Duodenal mucosa (tissue), 2 donors: ENCODE measurements at regions not wholly inside any gene's neighbourhood (a gene's known extent, or its start where the extent isn't known, plus 50 kb on each side); places are given as distances from the start of the nearest gene placed in this dataset.

ENCODE experiments used
- H3K27ac ChIP-seq: one replicate; pipeline ENCODE4 v1.7.0; 2013; ENCODE audit warnings: low read depth, low read length
- H3K27me3 ChIP-seq, 2 donors: one replicate each; pipeline ENCODE4 v1.7.0; 2013; ENCODE audit warnings: low read length in 2 of 2, control low read depth in 1 of 2; ENCODE audit not compliant: insufficient read depth in 2 of 2, control insufficient read depth in 1 of 2
- H3K36me3 ChIP-seq, 2 donors: one replicate each; pipeline ENCODE4 v1.7.0; 2013; ENCODE audit warnings: low read length in 2 of 2, control low read depth in 1 of 2; ENCODE audit not compliant: insufficient read depth in 2 of 2, control insufficient read depth in 1 of 2
- H3K4me1 ChIP-seq, 2 donors: one replicate each; pipeline ENCODE4 v1.7.0; 2013; ENCODE audit warnings: low read length in 2 of 2, control low read depth in 1 of 2; ENCODE audit not compliant: insufficient read depth in 2 of 2, control insufficient read depth in 1 of 2
- H3K4me3 ChIP-seq, 2 donors: one replicate each; pipeline ENCODE4 v1.7.0; 2013; ENCODE audit warnings: low read length in 2 of 2, low read depth in 1 of 2
- H3K9ac ChIP-seq, 2 donors: one replicate each; pipeline ENCODE4 v1.7.0; 2013; ENCODE audit warnings: low read length in 2 of 2, low read depth in 1 of 2
- H3K9me3 ChIP-seq, 2 donors: one replicate each; pipeline ENCODE4 v1.7.0; 2013; ENCODE audit warnings: low read length in 2 of 2, control low read depth in 1 of 2; ENCODE audit not compliant: control insufficient read depth in 1 of 2

DNA sequence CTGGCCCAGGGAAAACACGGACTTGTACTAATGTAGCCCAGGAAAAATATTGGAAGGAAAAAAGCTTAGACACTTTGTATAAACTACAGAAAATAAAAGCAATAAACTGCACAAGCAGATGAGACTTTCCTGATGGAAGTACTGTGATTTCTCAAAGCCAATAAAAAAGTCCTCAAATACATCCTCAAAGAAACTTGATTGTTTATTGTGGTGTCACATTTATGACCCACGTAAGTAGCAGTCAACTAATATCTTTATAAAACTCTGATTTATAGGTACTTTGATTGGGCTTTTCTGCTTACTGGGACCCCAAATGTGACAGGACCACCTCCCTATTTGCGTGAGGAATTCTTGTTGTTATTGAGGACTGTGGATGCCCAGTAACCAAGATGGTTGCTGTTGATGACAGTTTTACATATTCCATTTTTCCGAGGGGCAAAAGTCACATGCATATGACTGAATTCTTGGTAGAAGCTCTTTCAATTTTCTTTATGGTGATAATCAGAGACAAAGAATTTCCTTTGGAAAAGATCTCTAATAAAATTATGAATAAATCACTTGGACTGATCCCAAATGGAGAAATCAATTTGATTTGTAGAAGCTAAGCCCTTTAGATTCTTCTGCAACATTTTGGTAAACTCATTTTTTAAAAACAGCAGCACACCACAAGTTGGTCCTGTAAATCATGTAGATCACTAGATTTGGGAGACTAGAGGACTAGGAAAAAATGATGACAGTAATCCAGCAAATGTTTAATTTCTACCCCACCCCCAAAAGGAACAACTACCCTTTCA lies 159.0 kb upstream of the TSC22D2 start:
- Histone ChIP-seq H3K4me1 (peaks cover 7 to 11% of the 10 kb centered on the region in 2 donors), H3K27me3 (no peaks in the 10 kb centered on the region), H3K9ac (no peak overlapping the region)

DNA sequence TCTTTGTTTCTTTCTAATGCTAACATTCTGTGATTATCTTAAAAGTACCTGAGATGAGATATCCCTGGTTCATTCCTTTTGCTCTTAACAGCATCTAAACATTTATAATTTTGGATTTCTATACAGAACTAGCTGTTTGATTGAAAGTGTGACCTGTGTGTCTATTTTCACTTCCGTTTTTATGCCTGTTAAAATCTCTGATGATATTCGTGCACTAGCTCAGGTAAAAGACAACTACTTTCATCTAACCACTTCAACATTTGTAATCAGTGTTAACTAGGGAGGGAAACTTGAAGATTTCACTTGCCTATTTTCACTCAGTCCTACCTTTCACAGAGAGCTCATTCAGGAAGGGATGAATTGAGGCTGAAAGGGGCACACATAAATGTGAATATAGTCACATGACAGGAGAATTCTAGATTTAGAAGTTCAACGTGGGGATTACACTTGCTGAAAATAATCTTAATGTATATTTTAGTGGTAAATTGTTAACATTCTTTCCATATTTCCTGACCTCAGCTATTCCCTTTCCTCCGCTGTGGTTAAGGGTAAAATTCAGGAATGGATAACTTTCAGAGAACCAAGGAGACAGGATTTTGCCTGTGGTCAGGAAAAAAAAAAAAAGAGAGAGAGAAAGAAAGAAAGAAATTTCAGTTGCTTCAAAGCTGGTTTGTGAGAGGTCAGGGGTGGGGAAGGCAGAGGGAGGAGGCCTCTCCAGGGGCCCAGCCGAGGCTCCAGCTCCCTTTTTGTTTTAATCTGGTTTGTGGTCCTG lies 159.8 kb upstream of the TSC22D2 start:
- H3K27ac ChIP-seq = no peak overlapping the region
- H3K4me3 ChIP-seq = no peak overlapping the region
- H3K27me3 ChIP-seq = no peaks in the 10 kb centered on the region
- no peak overlapping the region for H3K9ac ChIP-seq
- H3K4me1 ChIP-seq = peaks cover 7 to 11% of the 10 kb centered on the region in 2 donors
- H3K9me3 ChIP-seq = no peaks in the 10 kb centered on the region
- no peaks in the 10 kb centered on the region for H3K36me3 ChIP-seq

More for the DNA sequence above, 159.0 kb upstream of the TSC22D2 start:
- Histone ChIP-seq H3K36me3 (no peaks in the 10 kb centered on the region), H3K27ac (no peak overlapping the region), H3K4me3 (no peak overlapping the region), H3K9me3 (no peaks in the 10 kb centered on the region)

DNA sequence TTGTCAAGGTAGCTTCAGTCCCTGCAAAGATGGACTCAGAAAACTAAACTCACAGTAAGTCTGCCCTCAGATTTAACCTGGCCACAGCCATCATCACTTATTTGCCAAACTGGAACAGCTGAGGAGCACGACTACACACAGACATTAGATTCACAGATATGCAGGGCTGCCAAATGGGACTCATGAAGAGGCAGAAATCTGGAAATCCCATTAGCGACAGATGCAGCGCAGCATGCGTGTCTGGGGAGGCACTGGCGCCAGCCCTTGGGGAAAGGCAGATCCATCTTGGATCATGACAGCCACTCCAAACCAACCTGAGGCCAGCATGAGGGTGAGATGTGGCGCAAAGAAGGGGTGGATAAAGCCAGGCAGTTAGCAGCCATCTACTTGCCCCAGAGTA lies 160.7 kb upstream of the TSC22D2 start:
- Histone ChIP-seq H3K4me1 (peaks cover 6 to 9% of the 10 kb centered on the region in 2 donors), H3K9ac (no peak overlapping the region), H3K27ac (no peak overlapping the region), H3K27me3 (no peaks in the 10 kb centered on the region), H3K36me3 (no peaks in the 10 kb centered on the region), H3K9me3 (no peaks in the 10 kb centered on the region), H3K4me3 (no peak overlapping the region)

DNA sequence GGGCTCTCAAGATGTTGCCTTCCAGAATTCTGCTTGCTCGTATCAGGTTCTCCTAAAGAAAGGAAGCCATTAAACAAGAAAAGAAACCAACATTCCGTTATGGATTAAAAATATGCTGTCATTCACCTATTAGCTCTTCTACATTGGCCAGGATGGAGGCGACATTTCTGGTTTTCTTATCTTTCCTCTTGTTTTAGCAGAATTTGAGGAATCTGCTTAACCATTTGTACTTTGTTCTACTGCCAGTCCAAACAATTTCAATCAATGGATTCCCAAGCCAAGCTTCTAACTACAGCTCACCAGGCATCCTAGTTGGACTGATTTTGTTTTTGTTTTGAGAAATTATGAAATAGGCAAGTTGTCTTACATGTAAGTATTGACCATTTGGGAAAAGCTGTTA lies 164.6 kb upstream of the TSC22D2 start:
- Histone ChIP-seq H3K36me3 (no peaks in the 10 kb centered on the region), H3K9ac (no peak overlapping the region), H3K27me3 (no peaks in the 10 kb centered on the region), H3K4me1 (peaks cover 9 to 11% of the 10 kb centered on the region in 2 donors), H3K4me3 (no peak overlapping the region), H3K9me3 (no peaks in the 10 kb centered on the region), H3K27ac (no peak overlapping the region)

DNA sequence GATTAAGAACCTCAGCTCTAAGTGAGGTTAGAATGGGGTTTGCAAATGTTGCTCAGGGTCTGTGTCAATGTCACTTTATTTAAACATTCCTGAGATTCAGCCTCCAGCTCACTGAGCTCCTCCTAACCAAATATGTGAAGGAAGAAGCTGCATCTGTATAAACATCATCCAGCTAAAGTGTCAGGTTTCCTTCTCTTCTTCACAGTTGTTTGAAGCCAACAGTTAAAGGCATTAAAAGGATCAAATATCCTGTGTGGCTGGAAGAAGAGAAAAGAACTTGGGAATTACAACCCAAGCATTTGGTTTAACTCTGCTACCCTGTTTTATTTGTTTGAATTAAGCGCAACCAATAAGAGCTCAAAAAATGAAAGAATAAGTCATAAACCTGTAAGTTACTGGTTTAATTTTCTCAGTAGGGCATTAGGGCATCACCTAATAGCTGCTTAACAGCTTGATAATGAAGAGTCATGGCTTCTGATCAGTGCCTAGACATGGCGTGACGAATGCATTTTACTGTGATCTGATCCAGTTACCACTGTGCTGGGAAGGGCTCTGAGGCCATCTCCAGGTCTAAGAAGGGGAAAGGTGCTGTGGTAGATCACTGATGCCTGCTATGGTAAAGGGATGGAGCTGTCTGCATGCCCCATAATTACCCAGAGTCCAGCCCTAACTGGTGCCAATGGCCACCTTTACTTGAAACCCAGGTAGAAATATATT lies 165.7 kb upstream of the TSC22D2 start:
- Histone ChIP-seq H3K36me3 (no peaks in the 10 kb centered on the region), H3K4me1 (peaks cover 18 to 19% of the 10 kb centered on the region in 2 donors), H3K9me3 (no peaks in the 10 kb centered on the region), H3K27me3 (no peaks in the 10 kb centered on the region), H3K9ac (no peak overlapping the region), H3K4me3 (no peak overlapping the region), H3K27ac (no peak overlapping the region)

DNA sequence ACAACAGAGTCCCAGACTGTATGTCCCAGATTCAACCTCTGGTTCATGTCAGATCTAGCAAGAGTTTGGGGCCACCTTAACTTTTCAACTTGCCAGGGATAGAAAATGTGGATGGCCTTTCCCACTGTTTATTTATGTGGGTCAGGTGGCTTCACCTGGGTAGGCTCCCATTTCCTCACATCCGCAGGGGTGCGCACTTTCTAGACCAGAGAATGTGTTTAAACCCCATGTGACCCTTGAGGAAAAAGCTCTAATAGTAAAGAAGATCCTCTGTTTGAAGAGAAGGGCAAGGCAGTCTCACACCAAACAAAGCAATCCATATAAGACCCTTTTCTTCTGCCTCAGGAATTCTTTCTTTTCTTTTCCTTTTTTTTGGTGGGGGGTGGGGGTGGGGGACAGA lies 167.2 kb upstream of the TSC22D2 start:
- Histone ChIP-seq H3K36me3 (no peaks in the 10 kb centered on the region), H3K27ac (no peak overlapping the region), H3K9ac (no peak overlapping the region), H3K27me3 (no peaks in the 10 kb centered on the region), H3K4me1 (peaks cover 18 to 19% of the 10 kb centered on the region in 2 donors), H3K4me3 (no peak overlapping the region), H3K9me3 (no peaks in the 10 kb centered on the region)

DNA sequence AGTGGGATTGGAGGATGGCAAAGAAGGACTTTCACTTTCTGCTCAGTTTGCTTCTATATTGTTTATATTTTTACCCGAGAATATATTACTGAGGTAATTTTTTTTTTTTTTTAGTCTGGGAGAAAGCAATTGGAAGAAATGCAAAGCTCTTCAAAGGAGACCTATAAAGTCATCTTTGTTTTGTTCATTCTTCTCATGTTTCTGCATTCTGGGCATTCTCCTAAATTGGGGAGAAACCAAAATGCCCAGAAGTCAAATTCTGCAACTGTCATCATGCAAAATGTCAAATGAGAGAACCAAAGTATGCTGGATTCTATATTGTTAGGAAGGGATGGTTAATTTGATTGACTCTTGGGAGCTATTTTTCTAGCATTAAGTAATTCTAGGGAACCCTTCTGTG lies 168.3 kb upstream of the TSC22D2 start:
- no peak overlapping the region for H3K27ac ChIP-seq
- H3K36me3 ChIP-seq = no peaks in the 10 kb centered on the region
- H3K9me3 ChIP-seq = no peaks in the 10 kb centered on the region
- no peak overlapping the region for H3K4me3 ChIP-seq
- no peak overlapping the region for H3K9ac ChIP-seq
- H3K27me3 ChIP-seq = no peaks in the 10 kb centered on the region
- H3K4me1 ChIP-seq = peaks cover 18 to 19% of the 10 kb centered on the region in 2 donors

DNA sequence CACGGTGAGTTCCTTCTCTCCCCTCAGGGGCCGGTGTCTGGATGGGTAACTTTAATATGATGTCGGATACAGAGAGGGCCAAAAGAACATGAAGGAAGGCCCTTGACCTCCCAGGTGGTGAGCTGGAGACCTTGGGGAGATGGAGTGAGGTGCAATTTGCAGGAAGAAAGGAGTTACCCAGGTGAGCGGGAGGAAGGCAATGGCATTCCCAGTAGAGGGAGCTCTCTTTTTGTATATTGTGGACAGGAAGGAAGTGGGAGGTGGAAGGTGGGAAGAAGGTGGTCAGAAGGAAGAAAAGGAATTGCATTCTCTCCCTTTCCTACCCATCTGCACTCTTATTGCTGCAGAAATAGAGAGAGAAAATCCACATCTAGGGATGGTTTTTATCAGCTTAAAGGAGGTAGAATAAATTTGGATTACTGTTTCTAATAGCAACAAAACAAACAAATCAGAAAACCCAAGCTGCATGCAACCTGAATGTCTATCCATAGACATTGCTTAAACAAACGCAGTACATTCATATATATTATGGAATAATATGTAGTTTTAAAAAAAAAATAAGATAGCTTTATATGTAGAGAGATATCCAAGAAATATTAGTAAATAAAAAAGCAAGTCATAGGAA lies 169.0 kb upstream of the TSC22D2 start:
- no peak overlapping the region for H3K27ac ChIP-seq

DNA sequence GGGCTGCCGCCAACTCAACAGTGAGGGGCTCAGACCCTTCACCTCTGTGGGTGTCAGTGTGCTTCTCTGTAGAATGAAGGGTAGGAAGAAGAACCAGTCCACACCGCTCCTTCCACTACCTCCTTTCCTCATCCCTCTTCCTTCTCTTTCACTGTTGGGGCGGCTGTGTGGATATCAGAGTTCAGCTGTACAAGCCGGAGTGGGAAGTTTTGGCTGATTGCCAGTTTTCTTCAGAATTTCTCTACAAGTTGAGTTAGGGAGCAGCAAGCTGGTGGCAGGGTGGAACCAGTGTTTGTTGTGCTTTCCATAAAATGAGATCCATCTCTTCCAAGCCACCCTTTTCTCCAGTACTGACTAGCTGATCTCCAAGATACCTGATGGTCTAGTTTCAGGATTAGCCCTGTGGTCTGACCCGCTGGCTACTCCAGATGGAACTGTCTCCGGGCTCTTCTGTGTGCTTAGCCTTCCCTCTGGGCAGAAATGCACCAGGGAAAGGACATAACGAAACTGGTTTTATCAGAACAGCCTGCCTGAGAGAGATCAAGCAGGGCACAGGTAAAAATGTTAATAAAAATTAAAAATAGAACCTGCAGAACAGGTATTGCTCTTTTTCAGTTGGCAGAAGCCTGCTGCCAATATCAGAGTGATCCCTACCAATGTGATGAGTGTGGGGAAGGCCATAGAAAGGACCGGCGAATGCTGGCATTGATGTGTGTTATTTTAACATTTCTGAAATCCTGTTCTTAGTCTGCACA lies 169.9 kb upstream of the TSC22D2 start:
- Histone ChIP-seq H3K27me3 (no peaks in the 10 kb centered on the region), H3K9me3 (no peaks in the 10 kb centered on the region), H3K36me3 (no peaks in the 10 kb centered on the region), H3K27ac (no peak overlapping the region), H3K4me1 (peaks cover 18 to 19% of the 10 kb centered on the region in 2 donors), H3K9ac (no peak overlapping the region), H3K4me3 (peak overlapping the region; percentile 25 to 38)

More for the DNA sequence above, 169.0 kb upstream of the TSC22D2 start:
- H3K4me3 ChIP-seq = peak overlapping the region; percentile 25 to 38
- H3K4me1 ChIP-seq = peaks cover 18 to 19% of the 10 kb centered on the region in 2 donors
- no peaks in the 10 kb centered on the region for H3K36me3 ChIP-seq
- H3K9me3 ChIP-seq = no peaks in the 10 kb centered on the region
- H3K27me3 ChIP-seq = no peaks in the 10 kb centered on the region
- H3K9ac ChIP-seq = no peak overlapping the region
